SJSA1 (cell line): ENCODE measurements at regions not wholly inside any gene's neighbourhood (a gene's known extent, or its start where the extent isn't known, plus 50 kb on each side); places are given as distances from the start of the nearest gene placed in this dataset.

Experiments
- DNase-seq, 2 experiments: peaks; one replicate each; pipeline ENCODE4 v3.0.0-alpha.2; 2015 to 2020; ENCODE audit warnings: low spot score in 2 of 2, low read depth in 1 of 2
- H3K27ac ChIP-seq: fragments of 250-450 bp; sonication (Bioruptor Pico); 2 replicates; pipeline ENCODE4 v1.5.1; 2020; ENCODE audit warnings: mild to moderate bottlenecking, moderate library complexity
- H3K27me3 ChIP-seq: fragments of 250-450 bp; sonication (Bioruptor Pico); replicated peaks from 2 replicates; pipeline ENCODE4 v1.5.1; 2020; ENCODE audit warnings: mild to moderate bottlenecking, moderate library complexity
- H3K36me3 ChIP-seq: fragments of 250-450 bp; sonication (Bioruptor Pico); 2 replicates; pipeline ENCODE4 v1.5.1; 2020; ENCODE audit warnings: mild to moderate bottlenecking
- H3K4me1 ChIP-seq: fragments of 250-450 bp; sonication (Bioruptor Pico); replicated peaks from 2 replicates; pipeline ENCODE4 v1.6.1; 2021; ENCODE audit warnings: mild to moderate bottlenecking
- H3K4me3 ChIP-seq: fragments of 250-450 bp; sonication (Bioruptor Pico); 2 replicates; pipeline ENCODE4 v1.5.1; 2020; ENCODE audit warnings: mild to moderate bottlenecking
- H3K9me3 ChIP-seq: fragments of 250-450 bp; sonication (Bioruptor Pico); replicated peaks from 2 replicates; pipeline ENCODE4 v1.5.1; 2020; ENCODE audit warnings: mild to moderate bottlenecking

GRCh38 chr7:42511027-42511426 is 274.0 kb upstream of the GLI3 start:
- DNase-seq = no peak

DNA sequence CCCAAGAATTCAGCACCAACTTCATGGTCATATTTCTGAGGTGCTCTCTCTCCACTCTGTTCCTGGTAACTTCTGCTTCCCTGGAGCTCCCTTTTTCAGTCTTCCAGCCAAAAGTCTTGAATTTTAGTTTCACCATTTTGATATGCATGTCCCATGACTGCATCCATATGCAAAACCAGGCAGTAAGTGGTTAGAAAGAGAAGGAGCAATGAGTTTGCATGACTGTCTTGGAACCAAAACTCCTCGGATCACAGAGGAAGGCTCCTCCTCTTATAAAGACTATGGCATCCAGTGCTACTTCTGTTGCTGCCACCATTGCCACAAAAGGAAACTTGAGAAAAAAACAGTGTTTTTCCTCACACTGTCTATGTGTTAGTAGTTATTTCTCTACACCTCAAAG is 269.1 kb upstream of the GLI3 start:
- no peaks in the 10 kb centered on the region for H3K27me3 ChIP-seq
- no peak for DNase-seq
- no peaks in the 10 kb centered on the region for H3K4me1 ChIP-seq
- H3K9me3 ChIP-seq = no peaks in the 10 kb centered on the region
- no peak overlapping the region for H3K27ac ChIP-seq
- no peaks in the 10 kb centered on the region for H3K36me3 ChIP-seq
- no peak overlapping the region for H3K4me3 ChIP-seq

More at GRCh38 chr7:42511027-42511426, 274.0 kb upstream of the GLI3 start:
- Histone ChIP-seq H3K9me3 (no peaks in the 10 kb centered on the region), H3K27me3 (no peaks in the 10 kb centered on the region), H3K4me1 (no peaks in the 10 kb centered on the region), H3K4me3 (no peak overlapping the region), H3K36me3 (no peaks in the 10 kb centered on the region), H3K27ac (no peak overlapping the region)

GRCh38 chr7:42502022-42502421 is 265.0 kb upstream of the GLI3 start:
- no peak overlapping the region for H3K4me3 ChIP-seq
- no peaks in the 10 kb centered on the region for H3K36me3 ChIP-seq
- H3K9me3 ChIP-seq = no peaks in the 10 kb centered on the region
- DNase-seq = no peak
- no peaks in the 10 kb centered on the region for H3K27me3 ChIP-seq
- H3K4me1 ChIP-seq = no peaks in the 10 kb centered on the region
- no peak overlapping the region for H3K27ac ChIP-seq

- Histone ChIP-seq H3K4me1 (peaks cover 21% of the 10 kb centered on the region), H3K36me3 (no peaks in the 10 kb centered on the region), H3K27me3 (no peaks in the 10 kb centered on the region; the same call in 1 of the 2 replicates), H3K27ac (no peak overlapping the region), H3K4me3 (no peak overlapping the region), H3K9me3 (no peaks in the 10 kb centered on the region)
- DNase-seq = no peak
These were observed 258.2 kb upstream of the GLI3 start for GRCh38 chr7:42495256-42495655.

DNA sequence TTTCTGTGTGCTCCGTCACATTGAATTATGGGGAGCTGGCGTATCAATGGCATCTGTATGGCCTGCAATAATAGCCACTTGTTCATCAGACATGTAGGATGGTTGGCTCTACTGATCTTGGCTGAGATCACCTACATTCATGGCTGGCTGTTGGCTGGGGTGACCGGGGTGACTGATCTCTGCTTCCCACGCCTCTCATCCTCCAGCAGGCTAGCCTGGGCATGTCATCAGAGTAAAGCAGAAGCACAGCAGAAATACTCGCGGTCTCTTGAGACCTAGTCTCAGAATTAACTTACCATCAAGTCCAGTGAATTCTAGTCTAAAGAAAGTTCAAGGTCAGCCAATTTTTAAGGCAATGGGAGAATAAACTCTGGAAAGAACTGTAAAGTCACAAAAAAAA is 257.7 kb upstream of the GLI3 start:
- no peak overlapping the region for H3K27ac ChIP-seq

GRCh38 chr7:42494199-42494710 is 257.2 kb upstream of the GLI3 start:
- no peak overlapping the region for H3K27ac ChIP-seq
- DNase-seq = peak in 1 of 2 experiments; percentile 5
- no peak overlapping the region for H3K4me3 ChIP-seq

More for the DNA sequence above, 257.7 kb upstream of the GLI3 start:
- H3K36me3 ChIP-seq = no peaks in the 10 kb centered on the region
- H3K4me3 ChIP-seq = no peak overlapping the region
- no peak for DNase-seq
- H3K4me1 ChIP-seq = peaks cover 21% of the 10 kb centered on the region
- no peaks in the 10 kb centered on the region; the same call in 1 of the 2 replicates for H3K27me3 ChIP-seq
- H3K9me3 ChIP-seq = no peaks in the 10 kb centered on the region

GRCh38 chr7:42493436-42494198 is 256.6 kb upstream of the GLI3 start:
- H3K36me3 ChIP-seq = no peaks in the 10 kb centered on the region
- peak overlapping the region; percentile 32 for H3K4me3 ChIP-seq
- no peaks in the 10 kb centered on the region; the same call in 1 of the 2 replicates for H3K27me3 ChIP-seq
- H3K27ac ChIP-seq = no peak overlapping the region
- H3K4me1 ChIP-seq = peaks cover 21% of the 10 kb centered on the region
- DNase-seq = peak; percentile 50 to 77
- no peaks in the 10 kb centered on the region for H3K9me3 ChIP-seq

More at GRCh38 chr7:42494199-42494710, 257.2 kb upstream of the GLI3 start:
- Histone ChIP-seq H3K9me3 (no peaks in the 10 kb centered on the region), H3K36me3 (no peaks in the 10 kb centered on the region), H3K27me3 (no peaks in the 10 kb centered on the region; the same call in 1 of the 2 replicates), H3K4me1 (peaks cover 21% of the 10 kb centered on the region)

GRCh38 chr7:42492920-42493319 is 255.9 kb upstream of the GLI3 start:
- Histone ChIP-seq H3K4me1 (peaks cover 21% of the 10 kb centered on the region), H3K27ac (no peak overlapping the region), H3K4me3 (no peak overlapping the region), H3K36me3 (no peaks in the 10 kb centered on the region), H3K9me3 (no peaks in the 10 kb centered on the region), H3K27me3 (no peaks in the 10 kb centered on the region; the same call in 1 of the 2 replicates)
- DNase-seq = no peak

- Histone ChIP-seq H3K27me3 (no peaks in the 10 kb centered on the region; the same call in 1 of the 2 replicates), H3K4me1 (peaks cover 21% of the 10 kb centered on the region), H3K27ac (no peak overlapping the region), H3K36me3 (no peaks in the 10 kb centered on the region), H3K9me3 (no peaks in the 10 kb centered on the region), H3K4me3 (no peak overlapping the region)
- DNase-seq = no peak
These were observed 254.1 kb upstream of the GLI3 start for GRCh38 chr7:42491106-42491505.

DNA sequence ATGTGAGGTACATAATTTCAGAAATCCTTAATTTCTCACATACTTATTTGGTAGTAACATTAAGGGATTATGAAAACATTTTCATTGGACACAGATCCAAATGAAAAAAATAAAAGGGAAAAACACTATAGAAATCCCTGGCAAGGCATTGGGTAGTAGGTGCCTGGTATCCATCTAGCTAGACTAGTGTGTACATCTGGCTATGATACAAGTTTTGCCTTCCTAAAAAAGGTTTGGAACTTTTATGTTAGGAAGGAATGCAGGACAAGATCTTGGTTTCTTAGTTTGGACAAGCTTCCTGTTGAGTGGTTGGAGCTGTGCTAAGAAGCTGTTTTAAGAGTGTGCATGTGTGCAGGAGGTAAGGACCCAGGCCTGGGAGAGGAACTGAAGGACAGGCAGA is 252.3 kb upstream of the GLI3 start:
- Histone ChIP-seq H3K9me3 (no peaks in the 10 kb centered on the region), H3K4me3 (no peak overlapping the region), H3K27ac (no peak overlapping the region), H3K36me3 (no peaks in the 10 kb centered on the region), H3K4me1 (peaks cover 7% of the 10 kb centered on the region), H3K27me3 (no peaks in the 10 kb centered on the region; the same call in 1 of the 2 replicates)
- DNase-seq = no peak

GRCh38 chr7:42485301-42485766 is 248.3 kb upstream of the GLI3 start:
- DNase-seq = no peak
- no peaks in the 10 kb centered on the region for H3K9me3 ChIP-seq
- no peaks in the 10 kb centered on the region for H3K4me1 ChIP-seq
- H3K27me3 ChIP-seq = no peaks in the 10 kb centered on the region
- no peak overlapping the region for H3K27ac ChIP-seq
- no peaks in the 10 kb centered on the region for H3K36me3 ChIP-seq
- no peak overlapping the region for H3K4me3 ChIP-seq

GRCh38 chr7:42483886-42484285 is 246.9 kb upstream of the GLI3 start:
- no peak overlapping the region for H3K4me3 ChIP-seq
- no peaks in the 10 kb centered on the region for H3K27me3 ChIP-seq
- H3K36me3 ChIP-seq = no peaks in the 10 kb centered on the region
- H3K27ac ChIP-seq = no peak overlapping the region
- H3K9me3 ChIP-seq = no peaks in the 10 kb centered on the region
- no peak for DNase-seq
- H3K4me1 ChIP-seq = 0 out of 2 replicates have a peak, but pooled peaks cover 3% of the 10 kb centered on the region

GRCh38 chr7:42479816-42480633 is 243.0 kb upstream of the GLI3 start:
- H3K36me3 ChIP-seq = no peaks in the 10 kb centered on the region
- H3K4me1 ChIP-seq = 0 out of 2 replicates have a peak, but pooled peaks cover 3% of the 10 kb centered on the region
- H3K27me3 ChIP-seq = no peaks in the 10 kb centered on the region

DNA sequence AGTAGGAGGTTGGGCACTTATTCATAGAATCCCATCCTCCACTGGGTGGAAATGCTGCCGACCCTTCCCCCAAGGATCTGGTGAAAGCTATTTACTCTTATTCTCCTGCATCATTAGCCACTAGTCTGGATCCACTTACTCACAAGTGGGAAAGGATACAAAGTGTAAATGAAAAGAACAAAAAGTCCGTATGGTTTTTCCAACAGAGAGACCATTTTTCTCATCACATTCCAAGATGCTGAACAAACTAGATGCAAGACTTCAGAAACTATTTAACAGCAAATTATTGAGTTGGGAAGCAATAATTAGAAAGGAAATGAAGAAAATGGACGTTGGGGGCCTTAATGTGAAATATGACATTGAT is 242.4 kb upstream of the GLI3 start:
- Histone ChIP-seq H3K9me3 (no peaks in the 10 kb centered on the region; the same call in 1 of the 2 replicates), H3K4me3 (no peak overlapping the region), H3K36me3 (no peaks in the 10 kb centered on the region), H3K27ac (no peak overlapping the region), H3K4me1 (0 out of 2 replicates have a peak, but pooled peaks cover 3% of the 10 kb centered on the region), H3K27me3 (no peaks in the 10 kb centered on the region)
- no peak for DNase-seq

More at GRCh38 chr7:42479816-42480633, 243.0 kb upstream of the GLI3 start:
- Histone ChIP-seq H3K9me3 (no peaks in the 10 kb centered on the region), H3K27ac (no peak overlapping the region), H3K4me3 (no peak overlapping the region)
- DNase-seq = peak in 1 of 2 experiments; percentile 9
